ENCODE measurements at regions not wholly inside any gene's neighbourhood (a gene's known extent, or its start where the extent isn't known, plus 50 kb on each side); places are given as distances from the start of the nearest gene placed in this dataset.

DNA sequence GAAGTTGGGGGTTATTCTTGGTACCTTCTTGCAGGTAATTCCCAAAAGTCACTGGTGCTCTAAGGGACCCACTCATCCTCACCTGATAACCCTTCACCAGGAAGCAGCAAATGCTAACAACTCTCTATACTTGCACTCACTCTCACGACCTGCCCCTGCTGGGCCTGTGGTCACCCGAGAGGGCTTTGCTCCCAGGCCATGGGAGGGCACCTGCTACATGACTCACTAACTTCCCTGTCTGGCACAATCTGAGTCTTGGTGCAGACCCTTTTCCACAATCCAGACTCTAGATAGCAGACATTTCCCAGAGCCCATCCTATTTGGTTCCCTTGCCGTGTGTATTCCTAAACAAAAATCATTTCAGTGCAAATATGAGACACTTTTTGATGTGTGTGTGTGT lies 403.8 kb upstream of the FAT1 start:
- TF ChIP-seq, protein P1, sequence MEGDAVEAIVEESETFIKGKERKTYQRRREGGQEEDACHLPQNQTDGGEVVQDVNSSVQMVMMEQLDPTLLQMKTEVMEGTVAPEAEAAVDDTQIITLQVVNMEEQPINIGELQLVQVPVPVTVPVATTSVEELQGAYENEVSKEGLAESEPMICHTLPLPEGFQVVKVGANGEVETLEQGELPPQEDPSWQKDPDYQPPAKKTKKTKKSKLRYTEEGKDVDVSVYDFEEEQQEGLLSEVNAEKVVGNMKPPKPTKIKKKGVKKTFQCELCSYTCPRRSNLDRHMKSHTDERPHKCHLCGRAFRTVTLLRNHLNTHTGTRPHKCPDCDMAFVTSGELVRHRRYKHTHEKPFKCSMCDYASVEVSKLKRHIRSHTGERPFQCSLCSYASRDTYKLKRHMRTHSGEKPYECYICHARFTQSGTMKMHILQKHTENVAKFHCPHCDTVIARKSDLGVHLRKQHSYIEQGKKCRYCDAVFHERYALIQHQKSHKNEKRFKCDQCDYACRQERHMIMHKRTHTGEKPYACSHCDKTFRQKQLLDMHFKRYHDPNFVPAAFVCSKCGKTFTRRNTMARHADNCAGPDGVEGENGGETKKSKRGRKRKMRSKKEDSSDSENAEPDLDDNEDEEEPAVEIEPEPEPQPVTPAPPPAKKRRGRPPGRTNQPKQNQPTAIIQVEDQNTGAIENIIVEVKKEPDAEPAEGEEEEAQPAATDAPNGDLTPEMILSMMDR (IDR thresholded peaks at IDR 0.05) = no peak
- no peak for TF ChIP-seq EZH2 (IDR thresholded peaks at IDR 0.05)
- no peak for TF ChIP-seq EZH2phosphoT487 (IDR thresholded peaks at IDR 0.05)

Measured in neural progenitor cell (in vitro differentiated cells).